HepG2 (cell line): ENCODE measurements at regions not wholly inside any gene's neighbourhood (a gene's known extent, or its start where the extent isn't known, plus 50 kb on each side); places are given as distances from the start of the nearest gene placed in this dataset.

Experiments used
- HHEX ChIP-seq: IDR thresholded peaks from 2 replicates; pipeline ENCODE4 v1.6.1; 2016; ENCODE audit warnings: control low read depth
- HNRNPH1 ChIP-seq: fragments of 200-400 bp; formaldehyde crosslinking; optimal IDR thresholded peaks from 2 replicates; pipeline ENCODE3; 2017; ENCODE audit warnings: mild to moderate bottlenecking, low read depth, low read length
- IRF2 ChIP-seq: IDR thresholded peaks from 2 replicates; pipeline ENCODE4 v1.6.1; 2018; ENCODE audit warnings: missing genetic modification reagents, missing compliant biosample characterization
- KIAA2018 ChIP-seq: sonication (generic); formaldehyde crosslinking; IDR thresholded peaks from 2 replicates; pipeline ENCODE4 v1.5.0; 2020; ENCODE audit warnings: mild to moderate bottlenecking, missing genetic modification reagents, borderline replicate concordance
- NFKBIZ ChIP-seq: IDR thresholded peaks from 2 replicates; pipeline ENCODE4 v1.6.1; 2018; ENCODE audit warnings: missing genetic modification reagents, missing compliant biosample characterization
- NR2F2 ChIP-seq: IDR thresholded peaks from 2 replicates; pipeline ENCODE4 v1.6.1; 2012; ENCODE audit warnings: low read depth, inconsistent platforms, borderline replicate concordance
- SIX4 ChIP-seq: sonication (generic); formaldehyde crosslinking; IDR thresholded peaks from 2 replicates; pipeline ENCODE4 v1.4.0; 2020; ENCODE audit warnings: missing genetic modification reagents
- SKIL ChIP-seq: sonication (generic); formaldehyde crosslinking; IDR thresholded peaks from 2 replicates; pipeline ENCODE4 v1.8.0; 2022; ENCODE audit warnings: missing genetic modification reagents, mild to moderate bottlenecking, moderate library complexity, borderline replicate concordance
- SRF ChIP-seq: IDR thresholded peaks from 2 replicates; pipeline ENCODE4 v1.6.1; 2011; ENCODE audit warnings: mild to moderate bottlenecking, low read depth, low read length, moderate library complexity
- STAT5B ChIP-seq: sonication (generic); formaldehyde crosslinking; IDR thresholded peaks from 2 replicates; pipeline ENCODE4 v1.4.0; 2020; ENCODE audit warnings: missing genetic modification reagents
- ZBTB2 ChIP-seq: sonication (generic); formaldehyde crosslinking; IDR thresholded peaks from 2 replicates; pipeline ENCODE4 v1.8.0; 2022; ENCODE audit warnings: low read depth, missing genetic modification reagents
- ZNF335 ChIP-seq: sonication (generic); formaldehyde crosslinking; IDR thresholded peaks from 2 replicates; pipeline ENCODE4 v1.4.0; 2020; ENCODE audit warnings: missing genetic modification reagents
- ZNF512 ChIP-seq: sonication (generic); formaldehyde crosslinking; IDR thresholded peaks from 2 replicates; pipeline ENCODE4 v1.4.0; 2020; ENCODE audit warnings: mild to moderate bottlenecking, missing genetic modification reagents

- TF ChIP-seq KIAA2018 (CRISPR knock-in tag) (no peak), NFKBIZ (CRISPR knock-in tag) (no peak), NR2F2 (no peak), SKIL (CRISPR knock-in tag) (no peak), ZNF512 (CRISPR knock-in tag) (no peak), SRF (no peak), ZBTB2 (CRISPR knock-in tag) (no peak), HNRNPH1 (no peak), HHEX (CRISPR knock-in tag) (no peak), ZNF335 (CRISPR knock-in tag) (no peak), IRF2 (CRISPR knock-in tag) (no peak), SIX4 (CRISPR knock-in tag) (no peak), STAT5B (CRISPR knock-in tag) (no peak)
Measured at GRCh38 chr2:150599889-150600288, 112.4 kb upstream of the RND3 start (continued).
